Kidney epithelial cell (primary cell): ENCODE measurements at regions not wholly inside any gene's neighbourhood (a gene's known extent, or its start where the extent isn't known, plus 50 kb on each side); places are given as distances from the start of the nearest gene placed in this dataset.

ENCODE experiments used
- DNase-seq: peaks from one replicate; pipeline ENCODE4 v3.0.0-alpha.2; 2010; ENCODE audit warnings: low read depth
- H3K27me3 ChIP-seq: 2 replicates; pipeline ENCODE4 v1.6.0; 2011; ENCODE audit warnings: low read length; ENCODE audit not compliant: control insufficient read depth, insufficient read depth
- H3K36me3 ChIP-seq: 2 replicates; pipeline ENCODE4 v1.5.1; 2011; ENCODE audit warnings: low read length; ENCODE audit not compliant: control insufficient read depth, insufficient read depth
- H3K4me3 ChIP-seq: 2 replicates; pipeline ENCODE4 v1.5.1; 2011; ENCODE audit warnings: low read depth, mild to moderate bottlenecking, control low read depth, low read length
- TF ChIP-seq, protein P1 (sequence below): IDR thresholded peaks from 2 replicates; pipeline ENCODE4 v1.5.1; 2011; ENCODE audit warnings: mild to moderate bottlenecking, moderate library complexity, low read length, control low read depth, inconsistent platforms; ENCODE audit not compliant: insufficient read depth, poor library complexity, severe bottlenecking

DNA sequence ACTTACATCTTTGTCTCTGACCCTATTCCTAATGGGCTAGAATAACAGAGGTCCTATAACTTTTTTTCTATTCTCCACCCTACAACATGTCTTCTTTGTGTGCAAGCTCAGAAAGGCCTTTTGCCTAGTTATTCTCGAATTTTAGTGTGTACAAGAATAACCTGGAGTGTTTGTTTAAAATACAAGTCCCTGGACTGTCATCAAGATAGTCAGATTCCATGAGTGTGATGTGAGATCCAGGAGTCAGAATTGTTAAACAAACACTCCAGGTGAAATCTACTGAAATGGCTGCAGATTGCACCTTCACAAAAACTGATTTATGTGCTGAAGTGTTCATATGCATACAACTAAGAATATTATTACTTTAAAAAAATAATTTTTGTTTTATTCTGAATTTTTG lies 114.4 kb upstream of the DIO2 start:
- Histone ChIP-seq H3K36me3 (no peaks in the 10 kb centered on the region), H3K4me3 (no peak overlapping the region), H3K27me3 (no peaks in the 10 kb centered on the region)
- DNase-seq, result no peak
- TF ChIP-seq, protein P1, sequence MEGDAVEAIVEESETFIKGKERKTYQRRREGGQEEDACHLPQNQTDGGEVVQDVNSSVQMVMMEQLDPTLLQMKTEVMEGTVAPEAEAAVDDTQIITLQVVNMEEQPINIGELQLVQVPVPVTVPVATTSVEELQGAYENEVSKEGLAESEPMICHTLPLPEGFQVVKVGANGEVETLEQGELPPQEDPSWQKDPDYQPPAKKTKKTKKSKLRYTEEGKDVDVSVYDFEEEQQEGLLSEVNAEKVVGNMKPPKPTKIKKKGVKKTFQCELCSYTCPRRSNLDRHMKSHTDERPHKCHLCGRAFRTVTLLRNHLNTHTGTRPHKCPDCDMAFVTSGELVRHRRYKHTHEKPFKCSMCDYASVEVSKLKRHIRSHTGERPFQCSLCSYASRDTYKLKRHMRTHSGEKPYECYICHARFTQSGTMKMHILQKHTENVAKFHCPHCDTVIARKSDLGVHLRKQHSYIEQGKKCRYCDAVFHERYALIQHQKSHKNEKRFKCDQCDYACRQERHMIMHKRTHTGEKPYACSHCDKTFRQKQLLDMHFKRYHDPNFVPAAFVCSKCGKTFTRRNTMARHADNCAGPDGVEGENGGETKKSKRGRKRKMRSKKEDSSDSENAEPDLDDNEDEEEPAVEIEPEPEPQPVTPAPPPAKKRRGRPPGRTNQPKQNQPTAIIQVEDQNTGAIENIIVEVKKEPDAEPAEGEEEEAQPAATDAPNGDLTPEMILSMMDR, result no peak

DNA sequence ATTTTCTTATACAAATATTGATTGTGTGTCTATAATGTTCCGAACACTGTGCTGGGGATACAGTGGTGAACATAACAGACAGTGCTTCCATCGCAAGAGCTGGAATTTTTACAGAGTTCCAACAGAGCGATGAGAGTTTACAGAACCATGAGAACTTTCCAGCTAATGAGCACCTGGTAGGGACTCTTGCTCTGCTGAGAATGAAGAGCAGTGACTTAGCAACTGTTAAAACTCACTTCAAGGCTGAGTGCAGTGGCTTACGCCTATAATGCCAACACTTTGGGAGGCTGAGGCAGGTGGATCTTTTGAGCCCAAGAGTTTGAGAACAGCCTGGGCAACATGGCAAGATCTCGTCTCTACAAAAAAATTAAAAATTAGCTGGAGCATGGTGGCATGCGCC lies 113.8 kb upstream of the DIO2 start:
- Histone ChIP-seq H3K4me3 (no peak overlapping the region), H3K27me3 (no peaks in the 10 kb centered on the region), H3K36me3 (no peaks in the 10 kb centered on the region)
- no peak for DNase-seq
- TF ChIP-seq, protein P1, result no peak

DNA sequence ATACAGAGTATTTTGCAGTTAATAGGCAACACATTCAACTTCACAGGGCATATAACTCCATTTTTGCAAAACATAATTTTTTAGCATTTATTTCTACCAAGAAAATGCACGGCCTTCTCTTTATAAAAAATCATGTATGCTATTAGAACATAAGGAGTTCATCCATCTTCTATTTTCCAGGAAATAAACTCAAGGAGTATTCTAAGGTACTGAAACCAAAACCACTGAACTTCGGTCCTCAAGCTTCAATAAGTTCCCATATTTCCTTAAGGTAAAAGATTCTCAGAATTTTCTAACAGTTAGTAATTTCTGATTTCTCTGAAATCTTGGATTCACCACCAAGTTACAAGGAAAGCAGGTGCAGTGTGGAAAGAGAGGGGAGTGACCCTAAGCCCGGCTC lies 113.3 kb upstream of the DIO2 start:
- no peaks in the 10 kb centered on the region for H3K36me3 ChIP-seq
- H3K4me3 ChIP-seq, result no peak overlapping the region
- H3K27me3 ChIP-seq, result no peaks in the 10 kb centered on the region
- no peak for DNase-seq
- TF ChIP-seq, protein P1, result no peak

DNA sequence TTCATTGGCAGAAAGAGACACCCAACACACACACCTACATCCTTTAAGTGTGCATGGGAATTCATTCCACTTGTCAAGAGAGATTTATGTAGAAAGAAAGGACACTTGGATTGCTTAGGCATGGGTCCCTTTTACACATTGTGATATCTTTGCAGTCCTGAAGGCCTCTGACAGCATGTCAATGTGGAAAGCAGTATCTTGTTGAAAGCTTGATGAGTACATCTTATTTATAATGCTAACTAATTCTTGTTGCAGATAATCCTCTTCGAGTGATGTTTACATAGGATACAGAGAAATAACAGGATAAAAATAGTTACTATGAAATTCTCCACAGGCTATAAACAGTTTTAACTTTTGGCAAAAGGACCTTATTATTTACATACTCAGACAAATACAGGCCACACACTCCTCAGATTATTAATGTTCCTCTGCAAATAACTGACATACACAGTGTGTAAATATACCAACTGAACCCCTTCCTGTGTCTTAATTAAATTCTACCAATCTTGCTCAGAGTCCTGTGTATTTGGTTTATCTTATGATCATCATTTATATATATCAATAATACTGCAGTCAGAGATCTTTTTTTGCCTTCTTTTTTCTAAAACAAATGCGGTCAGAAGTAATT lies 111.8 kb upstream of the DIO2 start:
- no peaks in the 10 kb centered on the region for H3K27me3 ChIP-seq
- no peaks in the 10 kb centered on the region for H3K36me3 ChIP-seq
- DNase-seq, result no peak
- H3K4me3 ChIP-seq, result no peak overlapping the region
- TF ChIP-seq, protein P1, result no peak

DNA sequence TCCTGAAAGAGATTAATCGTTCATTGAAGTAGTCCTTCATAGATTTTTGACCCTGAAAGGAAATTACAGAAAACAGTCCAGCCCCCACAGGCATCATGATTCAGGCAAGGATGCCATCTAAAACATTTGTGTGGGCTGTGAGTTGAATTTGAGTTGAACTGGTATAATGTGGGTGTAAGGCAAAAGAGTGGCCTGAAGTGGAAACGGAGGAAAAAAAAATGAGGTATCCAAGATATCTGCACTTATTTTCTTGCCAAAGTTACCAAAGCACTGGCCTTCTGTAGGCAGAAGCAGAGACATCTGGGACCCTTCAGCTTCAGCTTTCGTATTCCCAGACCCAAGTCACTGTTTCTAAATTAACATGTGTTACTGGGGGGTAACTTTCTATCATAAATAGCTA lies 105.1 kb upstream of the DIO2 start:
- no peaks in the 10 kb centered on the region for H3K36me3 ChIP-seq
- TF ChIP-seq, protein P1, result no peak
- H3K27me3 ChIP-seq, result no peaks in the 10 kb centered on the region
- H3K4me3 ChIP-seq, result no peak overlapping the region
- no peak for DNase-seq

DNA sequence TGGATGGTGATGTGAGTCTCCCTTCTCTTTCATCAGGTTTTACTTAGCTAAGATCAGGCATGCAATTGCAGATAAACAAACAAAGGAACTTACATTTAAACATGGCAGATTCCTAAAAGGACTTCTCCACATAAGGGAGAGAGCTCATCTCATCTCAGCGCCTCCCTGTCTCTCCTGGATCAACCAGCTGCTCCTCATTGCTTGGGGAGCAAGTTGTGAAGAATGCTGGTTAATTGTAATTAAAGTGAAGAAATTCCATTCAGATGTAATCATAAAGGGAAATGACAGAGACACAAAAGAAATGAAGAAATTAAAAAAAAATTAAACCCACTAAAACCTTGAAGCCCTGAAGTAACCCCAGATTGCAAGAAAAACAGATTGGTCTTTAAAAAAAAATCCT lies 104.4 kb upstream of the DIO2 start:
- Histone ChIP-seq H3K27me3 (no peaks in the 10 kb centered on the region), H3K36me3 (no peaks in the 10 kb centered on the region), H3K4me3 (no peak overlapping the region)
- no peak for DNase-seq
- TF ChIP-seq, protein P1, result no peak
